KMS-11 (cell line): ENCODE measurements at regions not wholly inside any gene's neighbourhood (a gene's known extent, or its start where the extent isn't known, plus 50 kb on each side); places are given as distances from the start of the nearest gene placed in this dataset.

ENCODE experiments used
- H2AFZ ChIP-seq: fragments of 200-600 bp; sonication (generic); 2 replicates; pipeline ENCODE4 v1.6.1; 2016; ENCODE audit warnings: antibody characterized with exemption, mixed run types, low read depth
- H3K27ac ChIP-seq: fragments of 200-600 bp; sonication (generic); 2 replicates; pipeline ENCODE4 v1.6.1; 2016; ENCODE audit warnings: mild to moderate bottlenecking, mixed run types
- H3K27me3 ChIP-seq: fragments of 200-600 bp; sonication (generic); 2 replicates; pipeline ENCODE4 v1.6.1; 2017; ENCODE audit warnings: mild to moderate bottlenecking, low read depth, mixed run types, moderate library complexity; ENCODE audit not compliant: insufficient read depth
- H3K36me3 ChIP-seq: fragments of 200-600 bp; sonication (generic); 2 replicates; pipeline ENCODE4 v1.6.1; 2017; ENCODE audit warnings: mild to moderate bottlenecking, mixed run types; ENCODE audit not compliant: insufficient read depth
- H3K4me1 ChIP-seq: fragments of 200-600 bp; sonication (generic); 2 replicates; pipeline ENCODE4 v1.6.1; 2016; ENCODE audit warnings: mild to moderate bottlenecking, low read depth, mixed run types; ENCODE audit not compliant: poor library complexity, severe bottlenecking
- H3K4me2 ChIP-seq: fragments of 200-600 bp; sonication (generic); 2 replicates; pipeline ENCODE4 v1.7.0; 2016; ENCODE audit warnings: mild to moderate bottlenecking, mixed run types
- H3K4me3 ChIP-seq: fragments of 200-600 bp; sonication (generic); IDR thresholded peaks from 2 replicates; pipeline ENCODE4 v1.6.1; 2017; ENCODE audit warnings: low read depth, low read length, mixed read lengths; ENCODE audit not compliant: insufficient read depth
- H3K79me2 ChIP-seq: fragments of 200-600 bp; sonication (generic); 2 replicates; pipeline ENCODE4 v1.6.1; 2016; ENCODE audit warnings: low read depth, mixed run types; ENCODE audit not compliant: insufficient read depth
- H3K9ac ChIP-seq: fragments of 200-600 bp; sonication (generic); 2 replicates; pipeline ENCODE4 v1.6.1; 2016; ENCODE audit warnings: mild to moderate bottlenecking, mixed run types
- H4K20me1 ChIP-seq: fragments of 200-600 bp; sonication (generic); 2 replicates; pipeline ENCODE4 v1.6.1; 2016; ENCODE audit warnings: mild to moderate bottlenecking, mixed run types; ENCODE audit not compliant: insufficient read depth
- TF ChIP-seq, protein P1 (sequence below): fragments of 200-600 bp; sonication (generic); conservative IDR thresholded peaks from 2 replicates; pipeline ENCODE4 v1.6.1; 2017; ENCODE audit warnings: low read depth, mild to moderate bottlenecking, antibody characterized with exemption, low read length, moderate library complexity, mixed read lengths

DNA sequence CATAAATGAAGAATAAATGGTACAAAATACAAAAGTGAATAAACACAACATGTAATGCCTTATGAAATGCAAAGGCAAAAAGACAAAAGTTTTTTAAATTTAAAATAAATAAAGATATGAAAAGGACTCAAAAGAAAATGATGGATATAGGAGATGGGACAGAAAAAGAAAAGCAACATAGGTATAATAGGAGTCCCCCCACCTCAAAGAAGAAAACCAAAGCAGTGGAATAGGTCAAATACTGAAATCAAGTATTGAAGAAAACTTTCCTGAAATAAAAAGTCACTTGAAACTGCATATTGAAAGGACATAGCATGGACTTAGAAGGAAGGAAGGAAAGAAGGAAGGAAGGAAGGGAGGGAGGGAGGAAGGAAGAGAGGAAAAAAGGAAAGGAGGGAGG, 110.0 kb upstream of the FAM204A start:
- Histone ChIP-seq H3K4me2 (no peak overlapping the region), H3K4me3 (no peak overlapping the region), H2AFZ (no peak overlapping the region), H3K27me3 (no peaks in the 10 kb centered on the region), H3K4me1 (no peaks in the 10 kb centered on the region), H3K79me2 (no peaks in the 10 kb centered on the region), H3K27ac (no peak overlapping the region), H4K20me1 (no peaks in the 10 kb centered on the region), H3K9ac (no peak overlapping the region), H3K36me3 (no peaks in the 10 kb centered on the region)
- TF ChIP-seq, protein P1, sequence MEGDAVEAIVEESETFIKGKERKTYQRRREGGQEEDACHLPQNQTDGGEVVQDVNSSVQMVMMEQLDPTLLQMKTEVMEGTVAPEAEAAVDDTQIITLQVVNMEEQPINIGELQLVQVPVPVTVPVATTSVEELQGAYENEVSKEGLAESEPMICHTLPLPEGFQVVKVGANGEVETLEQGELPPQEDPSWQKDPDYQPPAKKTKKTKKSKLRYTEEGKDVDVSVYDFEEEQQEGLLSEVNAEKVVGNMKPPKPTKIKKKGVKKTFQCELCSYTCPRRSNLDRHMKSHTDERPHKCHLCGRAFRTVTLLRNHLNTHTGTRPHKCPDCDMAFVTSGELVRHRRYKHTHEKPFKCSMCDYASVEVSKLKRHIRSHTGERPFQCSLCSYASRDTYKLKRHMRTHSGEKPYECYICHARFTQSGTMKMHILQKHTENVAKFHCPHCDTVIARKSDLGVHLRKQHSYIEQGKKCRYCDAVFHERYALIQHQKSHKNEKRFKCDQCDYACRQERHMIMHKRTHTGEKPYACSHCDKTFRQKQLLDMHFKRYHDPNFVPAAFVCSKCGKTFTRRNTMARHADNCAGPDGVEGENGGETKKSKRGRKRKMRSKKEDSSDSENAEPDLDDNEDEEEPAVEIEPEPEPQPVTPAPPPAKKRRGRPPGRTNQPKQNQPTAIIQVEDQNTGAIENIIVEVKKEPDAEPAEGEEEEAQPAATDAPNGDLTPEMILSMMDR, result no peak

DNA sequence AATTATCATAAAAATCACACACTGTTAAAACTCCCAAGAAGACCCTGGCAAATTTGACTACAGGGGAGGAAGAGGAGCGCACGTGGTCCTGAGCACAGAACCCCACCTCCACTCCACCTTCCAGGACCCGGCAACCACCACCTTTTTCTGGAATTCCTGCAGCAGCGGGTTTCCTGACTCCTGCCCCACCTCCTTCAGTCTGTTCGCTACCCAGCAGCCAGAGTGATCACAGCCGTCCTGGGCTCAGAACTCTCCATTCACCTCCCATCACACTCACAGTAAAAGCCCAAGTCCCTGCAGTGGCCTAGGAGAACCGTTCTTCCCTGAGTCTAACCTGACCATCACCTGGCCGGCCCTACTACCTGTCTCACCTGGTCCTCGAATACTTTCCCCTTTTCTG, 107.4 kb upstream of the FAM204A start:
- Histone ChIP-seq H3K4me2 (no peak overlapping the region), H3K4me3 (no peak overlapping the region), H3K79me2 (no peaks in the 10 kb centered on the region), H3K4me1 (no peaks in the 10 kb centered on the region), H3K9ac (no peak overlapping the region), H2AFZ (no peak overlapping the region), H4K20me1 (no peaks in the 10 kb centered on the region), H3K27ac (no peak overlapping the region), H3K36me3 (no peaks in the 10 kb centered on the region), H3K27me3 (no peaks in the 10 kb centered on the region)
- TF ChIP-seq, protein P1, result no peak

DNA sequence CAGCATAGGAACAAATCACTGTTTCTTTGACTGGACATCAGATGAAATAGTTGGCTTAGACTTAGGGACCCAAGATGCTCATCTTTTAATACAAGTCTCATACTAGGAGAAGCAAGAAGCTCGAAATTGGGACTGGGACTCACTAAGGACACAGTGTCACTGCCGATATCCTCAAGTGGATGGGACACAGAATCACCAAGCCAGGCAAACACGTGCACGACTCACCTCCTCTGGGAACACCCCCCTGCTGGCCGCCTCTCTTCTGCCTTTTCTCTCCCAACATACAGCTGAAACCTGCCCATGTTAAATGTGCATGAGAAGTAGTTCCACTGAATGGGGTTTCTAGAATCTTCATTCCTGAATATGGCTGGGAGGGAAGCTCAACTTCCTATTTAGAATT, 106.6 kb upstream of the FAM204A start:
- Histone ChIP-seq H3K27me3 (no peaks in the 10 kb centered on the region), H3K27ac (no peak overlapping the region), H3K36me3 (no peaks in the 10 kb centered on the region), H3K4me2 (no peak overlapping the region), H3K79me2 (no peaks in the 10 kb centered on the region), H4K20me1 (no peaks in the 10 kb centered on the region), H3K4me3 (no peak overlapping the region), H2AFZ (no peak overlapping the region), H3K9ac (no peak overlapping the region), H3K4me1 (no peaks in the 10 kb centered on the region)
- TF ChIP-seq, protein P1, result no peak

DNA sequence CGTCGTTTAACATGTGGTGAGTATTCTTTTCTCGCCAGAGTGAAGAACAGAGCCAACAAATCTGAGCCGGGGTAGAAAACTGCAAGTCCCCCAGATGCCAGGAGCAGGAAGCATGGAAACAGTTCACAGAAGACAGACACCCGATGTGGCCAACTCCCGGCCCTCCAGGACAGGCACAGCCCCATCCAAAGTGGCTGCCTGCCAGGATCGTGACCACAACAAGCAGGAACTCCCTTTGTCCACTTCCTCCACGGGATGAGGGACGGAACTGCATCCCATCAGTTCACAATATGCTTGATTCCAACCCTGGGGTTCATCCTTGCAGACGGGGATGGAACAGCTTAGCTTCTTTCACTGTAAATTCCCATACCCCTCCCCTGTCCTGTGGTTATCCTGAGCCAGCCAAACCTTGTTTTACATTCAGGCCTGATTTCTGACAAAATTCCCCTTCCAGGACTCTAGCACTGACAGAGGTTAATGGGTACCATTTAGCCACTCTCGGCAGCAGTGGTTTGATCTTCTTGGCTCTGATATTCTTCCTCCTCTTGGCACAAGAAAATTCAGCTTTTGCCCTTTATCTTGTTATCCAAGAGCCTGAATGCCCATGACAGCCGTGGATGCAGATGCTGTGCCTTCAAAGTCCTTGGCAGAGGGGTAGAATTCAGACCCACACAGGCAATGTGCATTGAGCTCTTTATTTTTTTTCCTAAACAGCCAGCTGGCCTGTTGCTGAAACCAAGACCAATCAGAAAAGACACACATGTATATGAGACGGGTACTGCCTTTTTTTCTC, 105.5 kb upstream of the FAM204A start:
- H3K79me2 ChIP-seq, result no peaks in the 10 kb centered on the region
- H3K4me1 ChIP-seq, result no peaks in the 10 kb centered on the region
- no peak overlapping the region for H3K9ac ChIP-seq
- H3K27me3 ChIP-seq, result no peaks in the 10 kb centered on the region
- H3K4me2 ChIP-seq, result no peak overlapping the region
- H3K4me3 ChIP-seq, result no peak overlapping the region
- no peaks in the 10 kb centered on the region for H3K36me3 ChIP-seq
- no peak overlapping the region for H2AFZ ChIP-seq
- H3K27ac ChIP-seq, result no peak overlapping the region
- TF ChIP-seq, protein P1, result no peak
- no peaks in the 10 kb centered on the region for H4K20me1 ChIP-seq
